Spleen (tissue), 11 donors: ENCODE measurements at regions not wholly inside any gene's neighbourhood (a gene's known extent, or its start where the extent isn't known, plus 50 kb on each side); places are given as distances from the start of the nearest gene placed in this dataset.

Source experiments
- DNase-seq: peaks from one replicate; pipeline ENCODE4 v3.0.0-alpha.2; 2020
- H3K27ac ChIP-seq, 8 donors: fragments of 200-600 bp; sonication (generic) in 7 of 8; 1 replicate in 4 of 8; 2 replicates in 4 of 8; pipeline versions ENCODE4 v1.5.0 to v1.8.0; 2016 to 2021; ENCODE audit warnings: inconsistent platforms in 4 of 8, mild to moderate bottlenecking in 4 of 8, moderate library complexity in 1 of 8
- H3K27me3 ChIP-seq, 7 donors: fragments of 200-600 bp; sonication (generic) in 6 of 7; replicated peaks in 1 of 7; 1 replicate in 4 of 7; 2 replicates in 3 of 7; pipeline versions ENCODE4 v1.5.0 to v1.8.0; 2016 to 2021; ENCODE audit warnings: inconsistent platforms in 3 of 7, mild to moderate bottlenecking in 1 of 7
- H3K36me3 ChIP-seq, 6 donors: fragments of 200-600 bp; sonication (generic) in 5 of 6; 1 replicate in 4 of 6; 2 replicates in 2 of 6; pipeline versions ENCODE4 v1.5.0 to v1.8.0; 2016 to 2021; ENCODE audit warnings: inconsistent platforms in 2 of 6
- H3K4me1 ChIP-seq, 6 donors: fragments of 200-600 bp; sonication (generic) in 5 of 6; 1 replicate in 3 of 6; 2 replicates in 3 of 6; pipeline versions ENCODE4 v1.5.0 to v1.8.0; 2016 to 2021; ENCODE audit warnings: inconsistent platforms in 3 of 6
- H3K4me3 ChIP-seq, 8 donors: fragments of 200-600 bp; sonication (generic) in 7 of 8; 1 replicate in 4 of 8; 2 replicates in 4 of 8; pipeline versions ENCODE4 v1.5.0 to v1.8.0; 2016 to 2021; ENCODE audit warnings: inconsistent platforms in 4 of 8, mild to moderate bottlenecking in 4 of 8, moderate library complexity in 2 of 8
- H3K9me3 ChIP-seq, 8 donors: fragments of 200-600 bp; sonication (generic) in 7 of 8; 1 replicate in 4 of 8; 2 replicates in 4 of 8; pipeline versions ENCODE4 v1.5.0 to v1.8.0; 2016 to 2021; ENCODE audit warnings: inconsistent platforms in 4 of 8
- CTCF ChIP-seq, 11 experiments: fragments of 200-600 bp in 7 of 11; fragments of 450-650 bp in 4 of 11; sonication (generic) in 4 of 11; IDR thresholded peaks in 8 of 11; conservative IDR thresholded peaks in 3 of 11; 1 replicate in 7 of 11; 2 replicates in 4 of 11; pipeline versions ENCODE4 v1.4.0 to v1.8.0; 2016 to 2021; ENCODE audit warnings: antibody characterized with exemption in 11 of 11, inconsistent platforms in 4 of 11, mild to moderate bottlenecking in 1 of 11
- POLR2A ChIP-seq, 3 donors: fragments of 450-650 bp; IDR thresholded peaks; one replicate each; pipeline ENCODE4 v1.5.1; 2017; ENCODE audit warnings: antibody characterized with exemption in 3 of 3, mild to moderate bottlenecking in 1 of 3
- POLR2AphosphoS5 ChIP-seq, 3 donors: sonication (generic); formaldehyde crosslinking; IDR thresholded peaks; one replicate each; pipeline ENCODE4 v1.5.1; 2017; ENCODE audit warnings: antibody characterized with exemption in 3 of 3
- WGBS, 5 donors: extraction: QIAGEN DNeasy Blood & Tissue Kit in 3 of 5; methylation state at CpG; one replicate each; pipeline versions ENCODE4 v1.1.5 to v1.1.7; 2013 to 2018; 5-methylcytosine and 5-hydroxymethylcytosine counted together
- intact Hi-C: fragments of 100-400 bp; cut with DNase I; formaldehyde crosslinking; loops from one replicate; pipeline ENCODE4 v1.15.0; 2023; ENCODE audit warnings: low total_unique reads
- donor health status: healthy with polysubstance abuse.
- donor health status: DM: no; HTN: no; CAD: no; lungs with moderate emphysema.
- donor health status: DM: no; HTN: no; CAD: no.
- donor health status: Bipolar disorder and iron deficiency.
- donor health status: healthy.
- donor health status: DM: no; HTN: no; CAD: no.
- donor health status: DM: yes; HTN: yes; CAD: no.

DNA sequence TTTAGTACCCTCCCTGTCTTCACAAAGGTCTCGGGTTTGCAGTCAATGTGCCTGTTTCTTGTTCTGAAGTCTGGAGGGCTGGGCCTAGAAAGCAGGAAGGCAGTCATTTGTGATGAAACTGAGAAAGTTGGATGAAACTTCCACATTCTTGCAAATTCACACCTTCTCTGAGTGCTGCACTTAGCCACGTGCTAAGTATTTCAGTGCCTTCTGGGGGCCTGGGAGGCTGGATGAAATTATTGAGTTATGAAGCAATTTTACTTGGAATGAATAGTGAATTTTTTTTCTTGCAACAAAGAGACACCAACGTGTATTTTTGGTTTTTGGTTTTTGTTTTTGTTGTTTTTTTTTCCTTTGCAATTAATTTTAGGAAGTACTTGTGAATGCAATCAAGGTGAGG, 71.2 kb downstream of the MSX1 start:
- Histone ChIP-seq H3K4me1 (no peaks in the 10 kb centered on the region), H3K9me3 (no peaks in the 10 kb centered on the region), H3K4me3 (no peak overlapping the region), H3K27me3 (no peaks in the 10 kb centered on the region), H3K27ac (no peak overlapping the region), H3K36me3 (no peaks in the 10 kb centered on the region)
- DNase-seq: no peak
- no peak for TF ChIP-seq CTCF (IDR thresholded peaks at IDR 0.05 in 8 of 11, conservative IDR thresholded peaks at IDR 0.05 in 3 of 11)
- TF ChIP-seq POLR2AphosphoS5 (IDR thresholded peaks at IDR 0.05): no peak
- no peak for TF ChIP-seq POLR2A (IDR thresholded peaks at IDR 0.05)
- intact Hi-C loops: no loop called here
- WGBS, 5 donors: 30 to 43% (median 31%) methylated on average over 3 of the region's 3 CpGs

DNA sequence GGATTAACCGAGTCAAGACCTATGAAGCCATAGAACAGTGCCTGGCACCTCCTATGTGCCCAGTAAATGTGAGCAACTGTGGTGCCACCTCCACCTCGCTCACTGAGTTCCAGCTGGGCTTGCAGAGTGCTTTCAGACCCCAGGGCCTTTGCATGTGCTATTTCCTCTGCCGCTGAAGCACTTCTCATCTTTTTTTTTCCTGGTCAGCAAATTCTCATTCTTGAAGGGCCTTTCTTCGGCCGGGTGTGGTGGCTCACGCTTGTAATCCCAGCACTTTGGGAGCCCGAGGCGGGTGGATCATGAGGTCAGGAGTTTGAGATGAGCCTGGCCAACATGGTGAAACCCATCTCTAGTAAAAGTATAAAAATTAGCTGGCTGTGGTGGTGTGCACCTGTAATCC, 76.5 kb downstream of the MSX1 start:
- intact Hi-C loops: no loop called here
- WGBS, 5 donors: 79 to 94% (median 92%) methylated on average over 8 of the region's 8 CpGs
- no peak for DNase-seq
- TF ChIP-seq POLR2AphosphoS5 (IDR thresholded peaks at IDR 0.05) (no peak), POLR2A (IDR thresholded peaks at IDR 0.05) (no peak), CTCF (IDR thresholded peaks at IDR 0.05 in 8 of 11, conservative IDR thresholded peaks at IDR 0.05 in 3 of 11) (no peak)
- Histone ChIP-seq H3K27ac (no peak overlapping the region), H3K9me3 (no peaks in the 10 kb centered on the region), H3K4me1 (no peaks in the 10 kb centered on the region), H3K27me3 (no peaks in the 10 kb centered on the region), H3K4me3 (no peak overlapping the region), H3K36me3 (no peaks in the 10 kb centered on the region)

GRCh38 chr4:4937926-4938325, 78.5 kb downstream of the MSX1 start:
- Histone ChIP-seq H3K27ac (no peak overlapping the region), H3K4me1 (peaks cover 0 to 9% (median 0%) of the 10 kb centered on the region in 6 donors), H3K4me3 (no peak overlapping the region), H3K36me3 (no peaks in the 10 kb centered on the region), H3K9me3 (no peaks in the 10 kb centered on the region), H3K27me3 (no peaks in the 10 kb centered on the region)
- DNase-seq: no peak
- intact Hi-C loops: no loop called here
- 87 to 92% (median 90%) methylated on average over 6 of the region's 6 CpGs for WGBS, 5 donors
- TF ChIP-seq POLR2AphosphoS5 (IDR thresholded peaks at IDR 0.05): no peak
- TF ChIP-seq CTCF (IDR thresholded peaks at IDR 0.05 in 8 of 11, conservative IDR thresholded peaks at IDR 0.05 in 3 of 11): no peak
- no peak for TF ChIP-seq POLR2A (IDR thresholded peaks at IDR 0.05)

DNA sequence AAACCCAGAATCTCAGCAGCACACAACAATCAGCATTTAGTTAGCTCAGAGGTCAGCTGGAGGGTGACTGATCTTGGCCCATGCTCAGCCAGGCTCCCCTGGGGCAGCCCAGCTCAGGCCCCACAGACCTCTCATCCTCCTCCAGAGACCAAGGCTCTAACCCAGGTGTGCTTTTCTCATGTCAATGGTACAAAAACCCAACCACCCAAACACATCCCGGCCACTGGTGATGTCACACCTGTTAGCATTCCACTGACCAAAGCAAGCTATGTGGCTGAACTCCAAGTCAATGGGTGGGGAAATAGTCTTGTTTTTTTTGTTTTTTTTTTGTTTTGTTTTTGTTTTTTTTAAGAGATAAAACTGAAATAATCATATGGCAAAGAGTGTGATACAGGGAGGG, 77.5 kb downstream of the CYTL1 start:
- TF ChIP-seq POLR2AphosphoS5 (IDR thresholded peaks at IDR 0.05) (no peak), POLR2A (IDR thresholded peaks at IDR 0.05) (no peak), CTCF (IDR thresholded peaks at IDR 0.05 in 8 of 11, conservative IDR thresholded peaks at IDR 0.05 in 3 of 11) (no peak)
- H3K36me3 ChIP-seq: no peaks in the 10 kb centered on the region
- H3K9me3 ChIP-seq: peaks cover 0 to 10% (median 2%) of the 10 kb centered on the region in 8 donors
- H3K27ac ChIP-seq: no peak overlapping the region
- no peaks in the 10 kb centered on the region for H3K27me3 ChIP-seq
- H3K4me1 ChIP-seq: peaks cover 0 to 32% (median 12%) of the 10 kb centered on the region in 6 donors
- H3K4me3 ChIP-seq: no peak overlapping the region
- WGBS, 5 donors: 74 to 82% (median 79%) methylated on average over 1 of the region's 1 CpG
- no peak for DNase-seq
- intact Hi-C loops: no loop called here
